Sciatic nerve (tissue), 2 donors: ENCODE measurements at regions not wholly inside any gene's neighbourhood (a gene's known extent, or its start where the extent isn't known, plus 50 kb on each side); places are given as distances from the start of the nearest gene placed in this dataset.

Source experiments
- ATAC-seq: fragments of 200-7000 bp; cut with Tn5 transposase; one replicate; pipeline ENCODE4 v1.9.1; 2020; ENCODE audit warnings: mild to moderate bottlenecking, moderate library complexity
- DNase-seq: peaks from one replicate; pipeline ENCODE4 v3.0.0-alpha.2; 2020; ENCODE audit warnings: low spot score
- intact Hi-C: fragments of 100-400 bp; cut with DNase I; formaldehyde crosslinking; loops from one replicate; pipeline ENCODE4 v1.14.2; 2022
- donor health status: DM: no; HTN: no; CAD: no.
- donor health status: DM: no; HTN: no; CAD: no.

DNA sequence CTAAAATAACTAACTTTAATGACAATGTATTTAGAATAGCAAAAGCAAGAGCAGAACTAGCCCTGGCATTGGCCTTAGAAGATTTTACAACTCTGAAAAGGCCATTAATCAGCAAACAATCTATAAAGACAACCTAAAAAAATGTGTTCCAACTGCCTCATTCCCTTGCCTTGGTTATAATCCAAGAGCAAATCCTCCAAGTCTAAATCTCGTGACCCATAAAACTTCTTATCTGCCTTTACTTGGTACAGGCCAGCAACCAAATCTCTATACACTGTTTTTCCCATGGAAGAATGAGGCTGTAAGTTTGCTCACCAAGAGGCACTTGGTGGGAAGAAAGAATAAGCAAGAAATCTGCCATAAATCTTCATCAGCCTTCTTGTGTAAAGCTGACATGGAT is 175.3 kb upstream of the MID1 start:
- intact Hi-C loops, result no loop called here
- ATAC-seq, result no peak

GRCh38 chrX:10797466-10797865 is 177.1 kb upstream of the MID1 start:
- DNase-seq (no peak), ATAC-seq (no peak)
- intact Hi-C loops, result no loop called here

More for the DNA sequence above, 175.3 kb upstream of the MID1 start:
- DNase-seq, result no peak

DNA sequence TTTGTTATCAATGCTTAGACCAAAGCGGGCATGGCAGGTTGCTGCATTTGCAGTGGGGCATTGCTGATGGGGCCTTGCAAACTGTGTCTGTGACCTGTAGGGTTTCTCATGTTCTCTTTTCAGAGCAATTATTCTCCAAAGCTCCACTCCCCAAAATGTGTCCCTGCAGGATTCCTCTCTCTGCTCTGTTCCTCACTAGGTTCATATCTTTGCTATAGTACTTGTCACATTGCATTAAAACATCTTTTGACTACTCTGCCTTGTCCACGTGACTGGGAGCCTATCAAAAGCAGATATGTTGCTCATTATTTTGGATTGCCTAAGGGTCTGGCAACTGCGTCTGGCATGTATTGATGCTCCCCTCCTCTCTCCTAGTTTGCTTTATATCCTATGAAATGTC is 177.7 kb upstream of the MID1 start:
- intact Hi-C loops, result no loop called here
- DNase-seq (no peak), ATAC-seq (no peak)

- DNase-seq, result no peak
- ATAC-seq, result no peak
- intact Hi-C loops, result no loop called here
Observed at GRCh38 chrX:10800796-10801195, 180.4 kb upstream of the MID1 start.

DNA sequence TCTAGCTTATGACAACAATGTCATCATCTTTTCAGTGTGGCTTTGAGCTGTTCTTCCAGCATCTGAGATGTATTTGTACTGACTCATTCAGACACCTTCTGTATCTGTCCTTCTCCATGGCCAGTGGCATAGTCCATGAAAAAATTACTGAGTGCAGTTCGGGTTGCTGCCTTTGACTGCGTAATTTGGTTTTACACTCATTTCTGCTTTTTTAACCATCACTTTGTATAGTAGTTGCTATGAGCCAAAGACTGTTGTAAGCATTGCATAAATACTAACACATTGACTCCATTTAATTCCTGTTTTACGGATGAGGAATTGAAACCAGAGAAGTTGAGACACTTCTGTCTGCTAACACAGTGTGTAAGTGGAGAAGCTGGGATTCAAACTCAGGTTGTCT is 190.7 kb upstream of the MID1 start:
- ATAC-seq (no peak), DNase-seq (no peak)
- intact Hi-C loops, result no loop called here

GRCh38 chrX:10813761-10814160 is 193.4 kb upstream of the MID1 start:
- ATAC-seq, result no peak
- intact Hi-C loops, result no loop called here

DNA sequence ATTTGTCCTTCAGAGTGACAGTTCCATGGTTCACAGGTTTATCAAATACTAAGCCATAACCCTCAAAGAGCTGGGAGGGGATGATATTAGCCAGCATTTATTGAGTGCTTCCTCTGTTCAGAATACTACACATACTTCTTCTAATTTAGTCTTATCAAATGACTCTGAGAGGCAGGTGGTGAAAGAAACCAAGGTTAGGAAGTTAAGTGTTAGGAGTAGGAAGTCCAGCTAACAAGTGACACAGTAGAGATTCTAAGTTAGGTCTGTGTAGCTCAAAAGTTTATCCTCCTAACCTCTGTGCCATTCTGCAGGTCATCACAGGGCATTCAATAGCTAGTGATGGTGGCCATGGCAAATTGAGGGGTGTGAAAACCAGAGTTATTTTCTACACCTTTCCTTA is 198.3 kb upstream of the MID1 start:
- intact Hi-C loops, result no loop called here
- ATAC-seq, result no peak
- no peak for DNase-seq

More at GRCh38 chrX:10813761-10814160, 193.4 kb upstream of the MID1 start:
- DNase-seq, result no peak

- no peak for ATAC-seq
- DNase-seq, result no peak
Observed at GRCh38 chrX:10819973-10820372, 199.6 kb upstream of the MID1 start.

DNA sequence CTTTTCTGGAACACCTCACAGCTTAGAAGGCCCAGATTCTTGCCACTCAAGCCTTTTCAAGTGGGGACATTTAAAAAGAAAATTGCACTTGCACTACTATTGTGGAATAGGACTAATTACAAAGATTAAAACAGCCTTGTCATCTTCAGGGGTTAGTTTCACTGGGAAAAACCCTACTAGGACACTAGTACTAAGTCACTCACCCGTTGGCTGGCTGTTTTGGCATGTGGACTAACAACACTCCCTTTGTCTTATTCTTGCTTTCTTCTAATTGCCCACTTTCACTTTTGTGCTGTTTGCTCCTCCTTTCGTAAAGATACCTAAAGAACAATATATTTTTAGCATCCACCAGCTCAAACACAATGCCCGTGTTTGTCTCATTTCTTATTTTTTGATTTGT is 200.9 kb upstream of the MID1 start:
- ATAC-seq (no peak), DNase-seq (no peak)
- intact Hi-C loops, result no loop called here

More at GRCh38 chrX:10819973-10820372, 199.6 kb upstream of the MID1 start:
- intact Hi-C loops, result no loop called here

DNA sequence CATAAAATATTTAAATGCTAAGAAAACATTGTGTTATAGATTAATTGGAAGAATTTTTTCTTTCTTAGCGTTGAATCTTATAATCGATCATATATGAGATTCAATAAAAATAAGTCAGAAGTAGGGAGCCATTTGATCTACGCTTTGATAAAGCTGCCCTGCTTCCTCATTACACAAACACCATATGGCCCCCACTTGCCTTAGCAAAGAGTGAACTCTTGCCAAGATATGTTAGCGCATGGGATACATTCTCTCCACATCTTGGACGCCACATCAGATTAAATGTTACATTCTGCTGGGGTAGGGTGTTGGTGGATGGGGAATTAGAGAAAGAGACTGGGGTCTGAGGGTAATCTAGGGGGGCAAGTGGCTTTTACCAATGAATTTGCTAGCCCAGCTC is 207.7 kb upstream of the MID1 start:
- ATAC-seq (no peak), DNase-seq (no peak)
- intact Hi-C loops, result no loop called here

- intact Hi-C loops, result no loop called here
- DNase-seq (no peak), ATAC-seq (no peak)
Observed at GRCh38 chrX:10828640-10829039, 208.3 kb upstream of the MID1 start.

GRCh38 chrX:10831716-10832502 is 211.5 kb upstream of the MID1 start:
- no peak for DNase-seq
- no peak for ATAC-seq
- intact Hi-C loops, result no loop called here

DNA sequence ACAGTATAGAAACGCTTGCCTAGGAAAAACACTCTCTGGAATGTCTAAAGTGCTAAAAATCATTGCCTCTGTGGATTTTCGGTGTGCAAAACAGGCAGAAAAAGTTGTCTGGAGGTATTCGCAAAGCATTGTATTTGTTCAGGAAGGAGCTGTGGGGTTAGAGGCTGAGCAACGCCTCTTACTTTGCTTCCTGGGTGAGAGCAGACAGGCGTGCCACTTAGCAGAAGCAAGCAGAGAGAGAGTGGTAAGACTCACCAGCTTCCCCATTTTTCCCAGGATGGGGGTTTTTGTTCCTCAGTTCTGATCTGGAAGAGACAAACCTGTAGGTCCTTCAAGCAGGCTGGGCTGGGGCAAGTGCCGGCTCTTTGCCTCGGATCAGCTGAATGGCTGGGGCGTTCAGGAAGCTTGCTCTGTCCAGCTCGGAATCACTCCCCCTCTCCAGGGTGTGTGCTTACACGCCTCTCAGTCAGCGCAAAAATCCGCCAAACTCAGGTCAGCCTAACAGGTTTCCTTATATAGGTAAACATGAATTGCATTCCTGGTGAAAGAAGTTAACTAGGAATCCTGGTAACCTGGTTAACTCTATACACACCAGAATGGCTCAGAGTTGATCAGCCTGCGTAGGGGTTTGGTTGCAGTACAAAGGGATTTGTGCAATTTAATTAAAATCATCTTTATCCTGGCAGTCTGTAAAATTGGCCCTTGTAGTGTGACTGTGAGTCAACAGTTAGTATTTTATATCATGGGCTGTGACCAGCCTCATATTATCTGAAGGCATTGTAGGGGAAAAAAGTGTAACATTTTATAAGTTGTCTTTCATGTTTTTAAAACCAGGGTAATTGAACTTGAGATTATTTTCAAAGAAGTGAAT is 213.1 kb upstream of the MID1 start:
- ATAC-seq (peak; percentile 87), DNase-seq (peak; percentile 62)
- intact Hi-C loops, result no loop called here

GRCh38 chrX:10841579-10841978 is 221.2 kb upstream of the MID1 start:
- intact Hi-C loops, result no loop called here
- ATAC-seq (peak; percentile 36), DNase-seq (no peak)

- intact Hi-C loops, result no loop called here
- DNase-seq, result no peak
- ATAC-seq, result no peak
Observed at GRCh38 chrX:10842646-10843045, 222.3 kb upstream of the MID1 start.

GRCh38 chrX:10847333-10847732 is 226.9 kb upstream of the MID1 start:
- intact Hi-C loops, result no loop called here
- no peak for DNase-seq
- ATAC-seq, result no peak

GRCh38 chrX:10851809-10852208 is 231.4 kb upstream of the MID1 start:
- no peak for DNase-seq
- no peak for ATAC-seq
- intact Hi-C loops, result no loop called here

DNA sequence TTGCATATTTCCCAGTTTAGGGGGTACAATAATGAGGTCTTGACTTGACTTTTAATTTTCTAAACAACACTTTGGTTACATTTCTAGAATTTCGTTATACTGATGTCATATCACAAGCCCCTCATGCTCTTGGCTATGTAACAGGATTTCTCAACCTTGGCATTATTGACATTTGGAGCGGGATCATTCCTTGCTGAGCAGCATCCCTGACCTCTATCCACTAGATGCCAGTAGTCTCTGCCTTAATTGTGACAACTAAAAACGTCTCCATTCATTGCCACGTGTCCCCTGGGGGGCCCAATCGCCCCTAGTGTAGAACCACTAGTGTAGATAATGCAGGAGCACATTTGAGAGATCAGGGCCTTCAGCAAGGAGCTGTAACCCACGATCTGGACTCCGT is 234.2 kb upstream of the MID1 start:
- DNase-seq, result no peak
- intact Hi-C loops, result no loop called here
- ATAC-seq, result no peak

- ATAC-seq (no peak), DNase-seq (no peak)
- intact Hi-C loops, result no loop called here
Observed at GRCh38 chrX:10855845-10856244, 235.5 kb upstream of the MID1 start.

- ATAC-seq (no peak), DNase-seq (no peak)
- intact Hi-C loops, result no loop called here
Observed at GRCh38 chrX:10856797-10857196, 236.4 kb upstream of the MID1 start.
